SK-N-SH (cell line): ENCODE measurements at regions not wholly inside any gene's neighbourhood (a gene's known extent, or its start where the extent isn't known, plus 50 kb on each side); places are given as distances from the start of the nearest gene placed in this dataset.
"Not testable (repeated sequence)": the region's sequence is repeated elsewhere in the genome, so short reads cannot be mapped to it uniquely, and the experiment has no call there.

Experiments used
- CHD2 ChIP-seq: fragments of 150-350 bp; IDR thresholded peaks from 2 replicates; pipeline ENCODE4 v1.6.1; 2018; ENCODE audit warnings: low read length; ENCODE audit not compliant: partially characterized antibody
- CTCF ChIP-seq: fragments of 200-600 bp; sonication (generic); IDR thresholded peaks from 2 replicates; pipeline ENCODE4 v1.6.1; 2017; ENCODE audit warnings: antibody characterized with exemption, mild to moderate bottlenecking, moderate library complexity
- MAX ChIP-seq: IDR thresholded peaks from 2 replicates; pipeline ENCODE4 v1.4.0; 2012; ENCODE audit warnings: low read depth
- NRF1 ChIP-seq: IDR thresholded peaks from 2 replicates; pipeline ENCODE4 v1.6.1; 2012; ENCODE audit warnings: low read depth, mild to moderate bottlenecking, low read length
- POLR2AphosphoS5 ChIP-seq: IDR thresholded peaks from 2 replicates; pipeline ENCODE4 v1.6.1; 2012; ENCODE audit warnings: low read depth, low read length
- RAD21 ChIP-seq: IDR thresholded peaks from 2 replicates; pipeline ENCODE4 v1.6.1; 2012; ENCODE audit warnings: mild to moderate bottlenecking, low read length
- SIN3A ChIP-seq: IDR thresholded peaks from 2 replicates; pipeline ENCODE4 v1.6.1; 2012; ENCODE audit warnings: low read depth, mild to moderate bottlenecking, low read length, moderate library complexity, borderline replicate concordance
- TAF1 ChIP-seq: IDR thresholded peaks from 2 replicates; pipeline ENCODE4 v1.6.1; 2012; ENCODE audit warnings: low read depth, mild to moderate bottlenecking, low read length, moderate library complexity, borderline replicate concordance
- USF2 ChIP-seq: fragments of 150-350 bp; IDR thresholded peaks from 2 replicates; pipeline ENCODE4 v1.6.1; 2017; ENCODE audit warnings: antibody characterized with exemption, low read length, low read depth, borderline replicate concordance
- ZBTB33 ChIP-seq: IDR thresholded peaks from 2 replicates; pipeline ENCODE4 v1.4.0; 2012; ENCODE audit warnings: low read depth, borderline replicate concordance

- not testable (repeated sequence) for TF ChIP-seq CTCF, NRF1, TAF1, CHD2, SIN3A, RAD21, ZBTB33, POLR2AphosphoS5, USF2, MAX
Observed at GRCh38 chr2:90323612-90324558, 1632.4 kb downstream of the RPIA start.
